ENCODE measurements at regions not wholly inside any gene's neighbourhood (a gene's known extent, or its start where the extent isn't known, plus 50 kb on each side); places are given as distances from the start of the nearest gene placed in this dataset.

DNA sequence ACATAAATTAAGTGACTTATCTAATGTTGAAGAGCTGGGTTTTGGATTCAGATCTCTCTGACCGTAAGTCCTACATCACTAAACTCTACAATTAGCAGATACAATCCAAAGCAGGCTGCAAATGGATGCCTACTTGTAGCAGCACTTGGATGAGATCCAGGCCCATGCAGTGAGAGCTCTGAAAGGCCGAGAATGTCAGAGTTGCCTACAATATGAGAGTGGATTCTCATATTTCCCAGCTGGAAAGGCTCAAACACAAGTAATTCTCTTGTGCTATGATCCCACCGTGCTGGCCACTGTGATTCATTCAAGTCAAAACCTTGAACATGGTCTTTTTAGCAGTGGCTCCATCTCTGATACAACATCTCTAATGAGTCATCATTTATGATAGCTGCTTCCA, 125.4 kb upstream of the CHRDL1 start:
- no peak for DNase-seq (ENCODE audit: low read depth, low spot score)
- Histone ChIP-seq H3K9me1 (ENCODE audit: control insufficient read depth, extremely low read depth, insufficient read depth, low read length) (no peaks in the 10 kb centered on the region), H3K79me2 (ENCODE audit: control insufficient read depth, insufficient read depth, low read length) (no peaks in the 10 kb centered on the region), H3K4me1 (ENCODE audit: control insufficient read depth, extremely low read depth, insufficient read depth, low read length) (no peaks in the 10 kb centered on the region), H3K4me2 (ENCODE audit: control insufficient read depth, extremely low read depth, insufficient read depth, low read depth, low read length) (no peak overlapping the region), H2AFZ (ENCODE audit: control insufficient read depth, low read length) (no peak overlapping the region), H3K9me3 (ENCODE audit: control insufficient read depth, low read depth, low read length) (no peaks in the 10 kb centered on the region), H3K9ac (ENCODE audit: control insufficient read depth, extremely low read depth, insufficient read depth, low read length) (no peak overlapping the region), H4K20me1 (ENCODE audit: control insufficient read depth, extremely low read depth, insufficient read depth, low read length) (no peaks in the 10 kb centered on the region), H3K36me3 (ENCODE audit: control insufficient read depth in 2 of 2, extremely low read depth in 1 of 2, insufficient read depth in 2 of 2, low read length in 2 of 2) (no peaks in the 10 kb centered on the region), H3K27ac (ENCODE audit: control insufficient read depth, insufficient read depth, low read length) (no peak overlapping the region), H3K4me3 (ENCODE audit: control insufficient read depth in 2 of 3, extremely low read depth in 1 of 3, insufficient read depth in 2 of 3, low read depth in 1 of 3, low read length in 3 of 3) (no peak overlapping the region), H3K27me3 (ENCODE audit: control insufficient read depth, extremely low read depth, insufficient read depth, low read length) (no peaks in the 10 kb centered on the region)
- TF ChIP-seq EZH2 (IDR thresholded peaks at IDR 0.05; ENCODE audit: low read length) = no peak
- TF ChIP-seq, protein P1, sequence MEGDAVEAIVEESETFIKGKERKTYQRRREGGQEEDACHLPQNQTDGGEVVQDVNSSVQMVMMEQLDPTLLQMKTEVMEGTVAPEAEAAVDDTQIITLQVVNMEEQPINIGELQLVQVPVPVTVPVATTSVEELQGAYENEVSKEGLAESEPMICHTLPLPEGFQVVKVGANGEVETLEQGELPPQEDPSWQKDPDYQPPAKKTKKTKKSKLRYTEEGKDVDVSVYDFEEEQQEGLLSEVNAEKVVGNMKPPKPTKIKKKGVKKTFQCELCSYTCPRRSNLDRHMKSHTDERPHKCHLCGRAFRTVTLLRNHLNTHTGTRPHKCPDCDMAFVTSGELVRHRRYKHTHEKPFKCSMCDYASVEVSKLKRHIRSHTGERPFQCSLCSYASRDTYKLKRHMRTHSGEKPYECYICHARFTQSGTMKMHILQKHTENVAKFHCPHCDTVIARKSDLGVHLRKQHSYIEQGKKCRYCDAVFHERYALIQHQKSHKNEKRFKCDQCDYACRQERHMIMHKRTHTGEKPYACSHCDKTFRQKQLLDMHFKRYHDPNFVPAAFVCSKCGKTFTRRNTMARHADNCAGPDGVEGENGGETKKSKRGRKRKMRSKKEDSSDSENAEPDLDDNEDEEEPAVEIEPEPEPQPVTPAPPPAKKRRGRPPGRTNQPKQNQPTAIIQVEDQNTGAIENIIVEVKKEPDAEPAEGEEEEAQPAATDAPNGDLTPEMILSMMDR (optimal IDR thresholded peaks at IDR 0.05 in 1 of 3, IDR thresholded peaks at IDR 0.05 in 1 of 3, conservative IDR thresholded peaks at IDR 0.05 in 1 of 3; ENCODE audit: extremely low read depth in 1 of 3, insufficient read depth in 2 of 3, low read length in 3 of 3) = no peak
- dilution Hi-C loops (cut with MboI; ENCODE audit: extremely low pct_ligation_motif_present, low sequenced_read_pairs) = no loop called here
- no peak for FAIRE-seq

DNA sequence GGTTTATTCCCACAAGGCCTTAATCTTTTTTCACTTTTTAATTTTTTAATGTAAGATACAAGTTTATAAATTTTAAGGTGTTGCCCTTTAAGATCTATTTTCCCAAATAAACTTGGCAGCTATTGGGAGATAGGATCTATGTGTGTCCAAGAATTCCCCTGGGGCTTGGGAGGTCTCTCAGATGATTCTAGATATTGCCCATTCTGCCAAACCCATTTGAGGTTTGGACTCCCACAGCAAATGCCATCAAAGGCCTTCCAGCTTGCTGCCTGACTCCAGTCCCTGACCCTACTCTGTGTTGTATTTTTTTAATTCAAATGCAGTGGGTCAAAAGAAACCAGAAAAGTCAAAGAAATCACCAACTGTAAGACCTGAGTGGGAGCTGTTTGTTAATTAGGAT, 120.0 kb upstream of the CHRDL1 start:
- Histone ChIP-seq H3K4me3 (ENCODE audit: control insufficient read depth in 2 of 3, extremely low read depth in 1 of 3, insufficient read depth in 2 of 3, low read depth in 1 of 3, low read length in 3 of 3) (no peak overlapping the region), H3K79me2 (ENCODE audit: control insufficient read depth, insufficient read depth, low read length) (no peaks in the 10 kb centered on the region), H3K27ac (ENCODE audit: control insufficient read depth, insufficient read depth, low read length) (no peak overlapping the region), H2AFZ (ENCODE audit: control insufficient read depth, low read length) (no peak overlapping the region), H3K9me1 (ENCODE audit: control insufficient read depth, extremely low read depth, insufficient read depth, low read length) (no peaks in the 10 kb centered on the region), H3K9ac (ENCODE audit: control insufficient read depth, extremely low read depth, insufficient read depth, low read length) (no peak overlapping the region), H3K4me2 (ENCODE audit: control insufficient read depth, extremely low read depth, insufficient read depth, low read depth, low read length) (no peak overlapping the region), H3K36me3 (ENCODE audit: control insufficient read depth in 2 of 2, extremely low read depth in 1 of 2, insufficient read depth in 2 of 2, low read length in 2 of 2) (no peaks in the 10 kb centered on the region), H3K9me3 (ENCODE audit: control insufficient read depth, low read depth, low read length) (no peaks in the 10 kb centered on the region), H3K27me3 (ENCODE audit: control insufficient read depth, extremely low read depth, insufficient read depth, low read length) (no peaks in the 10 kb centered on the region), H3K4me1 (ENCODE audit: control insufficient read depth, extremely low read depth, insufficient read depth, low read length) (no peaks in the 10 kb centered on the region), H4K20me1 (ENCODE audit: control insufficient read depth, extremely low read depth, insufficient read depth, low read length) (no peaks in the 10 kb centered on the region)
- DNase-seq (ENCODE audit: low read depth, low spot score) (no peak), FAIRE-seq (no peak)
- TF ChIP-seq, protein P1 (optimal IDR thresholded peaks at IDR 0.05 in 1 of 3, IDR thresholded peaks at IDR 0.05 in 1 of 3, conservative IDR thresholded peaks at IDR 0.05 in 1 of 3; ENCODE audit: extremely low read depth in 1 of 3, insufficient read depth in 2 of 3, low read length in 3 of 3) = no peak
- no peak for TF ChIP-seq EZH2 (IDR thresholded peaks at IDR 0.05; ENCODE audit: low read length)
- dilution Hi-C loops (cut with MboI; ENCODE audit: extremely low pct_ligation_motif_present, low sequenced_read_pairs) = no loop called here

Data from keratinocyte (primary cell).